Astrocyte (in vitro differentiated cells and primary cell): ENCODE measurements at regions not wholly inside any gene's neighbourhood (a gene's known extent, or its start where the extent isn't known, plus 50 kb on each side); places are given as distances from the start of the nearest gene placed in this dataset.

Experiments
- DNase-seq: peaks from one replicate; pipeline ENCODE4 v3.0.0-alpha.2; 2010; ENCODE audit warnings: low read depth
- FAIRE-seq: peaks from 2 replicates; lab custom pipeline; 2011; peaks lifted over from hg19 to GRCh38; lab: Jason Lieb, UNC
- H2AFZ ChIP-seq: 2 replicates; pipeline ENCODE4 v1.6.0; 2012; ENCODE audit warnings: low read depth, low read length, inconsistent platforms
- H3K27ac ChIP-seq: 2 replicates; pipeline ENCODE4 v1.5.1; 2011; ENCODE audit warnings: low read depth, low read length, inconsistent platforms
- H3K27me3 ChIP-seq: 2 replicates; pipeline ENCODE4 v1.6.0; 2011; ENCODE audit warnings: low read length, inconsistent platforms; ENCODE audit not compliant: insufficient read depth
- H3K36me3 ChIP-seq: 2 replicates; pipeline ENCODE4 v1.5.1; 2011; ENCODE audit warnings: low read length, inconsistent platforms; ENCODE audit not compliant: insufficient read depth
- H3K4me1 ChIP-seq: 2 replicates; pipeline ENCODE4 v1.5.1; 2011; ENCODE audit warnings: low read length, inconsistent platforms; ENCODE audit not compliant: insufficient read depth
- H3K4me2 ChIP-seq: 2 replicates; pipeline ENCODE4 v1.6.0; 2012; ENCODE audit warnings: low read length, inconsistent platforms
- H3K4me3 ChIP-seq: 2 replicates; pipeline ENCODE4 v1.5.1; 2011; ENCODE audit warnings: low read depth, mild to moderate bottlenecking, low read length, inconsistent platforms; ENCODE audit not compliant: insufficient read depth
- H3K79me2 ChIP-seq: 2 replicates; pipeline ENCODE4 v1.6.0; 2012; ENCODE audit warnings: mild to moderate bottlenecking, low read length, inconsistent platforms; ENCODE audit not compliant: insufficient read depth
- H3K9ac ChIP-seq: 2 replicates; pipeline ENCODE4 v1.6.0; 2012; ENCODE audit warnings: mild to moderate bottlenecking, low read length, inconsistent platforms
- H3K9me3 ChIP-seq: 2 replicates; pipeline ENCODE4 v1.5.1; 2012; ENCODE audit warnings: low read depth, mild to moderate bottlenecking, low read length, inconsistent platforms; ENCODE audit not compliant: insufficient read depth
- H4K20me1 ChIP-seq: 2 replicates; pipeline ENCODE4 v1.6.0; 2012; ENCODE audit warnings: low read length, inconsistent platforms; ENCODE audit not compliant: insufficient read depth
- H3K27ac Mint-ChIP-seq: one replicate; pipeline ENCODE4 v1.8.0; 2021; ENCODE audit warnings: mild to moderate bottlenecking, mixed read lengths; ENCODE audit not compliant: unreplicated experiment
- H3K27me3 Mint-ChIP-seq: one replicate; pipeline ENCODE4 v1.8.0; 2021; ENCODE audit warnings: low read depth, mixed read lengths; ENCODE audit not compliant: unreplicated experiment
- H3K36me3 Mint-ChIP-seq: one replicate; pipeline ENCODE4 v1.8.0; 2021; ENCODE audit warnings: low read depth, mixed read lengths; ENCODE audit not compliant: unreplicated experiment
- H3K4me1 Mint-ChIP-seq: one replicate; pipeline ENCODE4 v1.8.0; 2021; ENCODE audit warnings: low read depth, mixed read lengths; ENCODE audit not compliant: unreplicated experiment
- H3K4me3 Mint-ChIP-seq: one replicate; pipeline ENCODE4 v1.8.0; 2021; ENCODE audit warnings: mild to moderate bottlenecking, moderate library complexity, mixed read lengths; ENCODE audit not compliant: unreplicated experiment
- H3K9me3 Mint-ChIP-seq: one replicate; pipeline ENCODE4 v1.8.0; 2021; ENCODE audit warnings: mild to moderate bottlenecking, mixed read lengths; ENCODE audit not compliant: unreplicated experiment
- CTCF ChIP-seq: IDR thresholded peaks from 2 replicates; pipeline ENCODE4 v1.5.1; 2011; ENCODE audit warnings: low read depth, mild to moderate bottlenecking, inconsistent platforms, low read length, moderate library complexity; ENCODE audit not compliant: insufficient read depth
- EZH2 ChIP-seq: IDR thresholded peaks from 2 replicates; pipeline ENCODE4 v1.6.1; 2012; ENCODE audit warnings: mild to moderate bottlenecking, low read length, inconsistent platforms; ENCODE audit not compliant: insufficient read depth

- no peaks in the 10 kb centered on the region for H3K36me3 Mint-ChIP-seq
- Histone ChIP-seq H3K27me3 (no peaks in the 10 kb centered on the region), H3K4me3 (no peak overlapping the region), H3K79me2 (no peaks in the 10 kb centered on the region), H3K36me3 (no peaks in the 10 kb centered on the region), H3K4me1 (no peaks in the 10 kb centered on the region), H3K27ac (no peak overlapping the region), H3K9ac (no peak overlapping the region), H4K20me1 (no peaks in the 10 kb centered on the region), H2AFZ (peak overlapping the region; percentile 11), H3K4me2 (no peak overlapping the region), H3K9me3 (no peaks in the 10 kb centered on the region)
- H3K9me3 Mint-ChIP-seq = peaks cover 1% of the 10 kb centered on the region
- H3K4me1 Mint-ChIP-seq = peaks cover 14% of the 10 kb centered on the region
- H3K4me3 Mint-ChIP-seq = no peak overlapping the region
- DNase-seq (peak; percentile 20), FAIRE-seq (no peak)
- H3K27me3 Mint-ChIP-seq = no peaks in the 10 kb centered on the region
- no peak for TF ChIP-seq CTCF
- no peak for TF ChIP-seq EZH2
- peak overlapping the region; percentile 95 for H3K27ac Mint-ChIP-seq
These were observed 168.5 kb upstream of the FOXN2 start for GRCh38 chr2:48145845-48146452.

GRCh38 chr2:48146552-48146951 is 167.9 kb upstream of the FOXN2 start:
- Histone ChIP-seq H3K79me2 (no peaks in the 10 kb centered on the region), H3K4me2 (no peak overlapping the region), H3K36me3 (no peaks in the 10 kb centered on the region), H3K9me3 (no peaks in the 10 kb centered on the region), H3K4me3 (no peak overlapping the region), H3K9ac (no peak overlapping the region), H2AFZ (no peak overlapping the region), H3K27ac (no peak overlapping the region), H3K4me1 (no peaks in the 10 kb centered on the region), H4K20me1 (no peaks in the 10 kb centered on the region), H3K27me3 (no peaks in the 10 kb centered on the region)
- Mint-ChIP-seq H3K4me3 (no peak overlapping the region), H3K4me1 (peaks cover 14% of the 10 kb centered on the region), H3K9me3 (peaks cover 1% of the 10 kb centered on the region), H3K36me3 (no peaks in the 10 kb centered on the region), H3K27me3 (no peaks in the 10 kb centered on the region), H3K27ac (no peak overlapping the region)
- TF ChIP-seq EZH2 = no peak
- TF ChIP-seq CTCF = no peak
- FAIRE-seq (no peak), DNase-seq (no peak)

GRCh38 chr2:48147719-48148118 is 166.8 kb upstream of the FOXN2 start:
- no peaks in the 10 kb centered on the region for H3K9me3 ChIP-seq

More at GRCh38 chr2:48147719-48148118, 166.8 kb upstream of the FOXN2 start:
- no peaks in the 10 kb centered on the region for H3K36me3 ChIP-seq
- H3K4me2 ChIP-seq = no peak overlapping the region
- no peaks in the 10 kb centered on the region for H3K79me2 ChIP-seq
- no peaks in the 10 kb centered on the region for H3K9me3 Mint-ChIP-seq
- H3K27me3 Mint-ChIP-seq = no peaks in the 10 kb centered on the region
- peaks cover 14% of the 10 kb centered on the region for H3K4me1 Mint-ChIP-seq
- TF ChIP-seq CTCF = no peak
- no peak for TF ChIP-seq EZH2
- FAIRE-seq (no peak), DNase-seq (no peak)
- no peaks in the 10 kb centered on the region for H3K4me1 ChIP-seq
- H3K27ac Mint-ChIP-seq = no peak overlapping the region
- H4K20me1 ChIP-seq = no peaks in the 10 kb centered on the region
- no peak overlapping the region for H3K27ac ChIP-seq
- no peaks in the 10 kb centered on the region for H3K36me3 Mint-ChIP-seq
- no peak overlapping the region for H2AFZ ChIP-seq
- H3K4me3 ChIP-seq = no peak overlapping the region
- H3K27me3 ChIP-seq = no peaks in the 10 kb centered on the region
- H3K4me3 Mint-ChIP-seq = no peak overlapping the region
- no peak overlapping the region for H3K9ac ChIP-seq
